Prostate gland (tissue), 2 donors: ENCODE measurements at regions not wholly inside any gene's neighbourhood (a gene's known extent, or its start where the extent isn't known, plus 50 kb on each side); places are given as distances from the start of the nearest gene placed in this dataset.

Source experiments
- DNase-seq: peaks from one replicate; pipeline ENCODE4 v3.0.0-alpha.2; 2019; ENCODE audit warnings: low spot score
- H3K27ac ChIP-seq, 2 donors: fragments of 200-600 bp; sonication (generic); 2 replicates each; pipeline ENCODE4 v1.5.1; 2017 to 2019
- H3K27me3 ChIP-seq: fragments of 200-600 bp; sonication (generic); replicated peaks from 2 replicates; pipeline ENCODE4 v1.5.1; 2019; ENCODE audit not compliant: insufficient read depth
- H3K36me3 ChIP-seq, 2 donors: fragments of 200-600 bp; sonication (generic); 1 replicate in 1 of 2; 2 replicates in 1 of 2; pipeline versions ENCODE4 v1.5.1 to v1.8.1; 2017 to 2019
- H3K4me1 ChIP-seq: fragments of 200-600 bp; sonication (generic); replicated peaks from 2 replicates; pipeline ENCODE4 v1.5.1; 2019
- H3K4me3 ChIP-seq, 2 donors: fragments of 200-600 bp; sonication (generic); 2 replicates each; pipeline ENCODE4 v1.5.1; 2017 to 2019
- H3K9me3 ChIP-seq: fragments of 200-600 bp; sonication (generic); 2 replicates; pipeline ENCODE4 v1.5.1; 2017
- CTCF ChIP-seq, 4 experiments: fragments of 200-600 bp in 2 of 4; fragments of 450-650 bp in 2 of 4; sonication (generic) in 2 of 4; IDR thresholded peaks; 1 replicate in 3 of 4; 2 replicates in 1 of 4; pipeline ENCODE4 v1.5.1; 2016 to 2019; ENCODE audit warnings: antibody characterized with exemption in 4 of 4, mild to moderate bottlenecking in 2 of 4, moderate library complexity in 2 of 4
- POLR2A ChIP-seq: fragments of 450-650 bp; IDR thresholded peaks from one replicate; pipeline ENCODE4 v1.6.1; 2016; ENCODE audit warnings: antibody characterized with exemption, mild to moderate bottlenecking
- POLR2AphosphoS5 ChIP-seq: sonication (generic); formaldehyde crosslinking; IDR thresholded peaks from one replicate; pipeline ENCODE4 v1.6.1; 2017; ENCODE audit warnings: antibody characterized with exemption
- WGBS: methylation state at CpG from one replicate; pipeline ENCODE4 v1.1.5; 2018; 5-methylcytosine and 5-hydroxymethylcytosine counted together
- intact Hi-C: fragments of 100-400 bp; cut with DNase I; formaldehyde crosslinking; loops from one replicate; pipeline ENCODE4 v1.14.2; 2022

GRCh38 chr18:77702686-77703085 is 453.0 kb downstream of the GALR1 start:
- intact Hi-C loops = no loop called here
- peak; percentile 6 for DNase-seq

GRCh38 chr18:77705301-77705700 is 455.7 kb downstream of the GALR1 start:
- DNase-seq = no peak
- no peak for TF ChIP-seq POLR2AphosphoS5
- TF ChIP-seq CTCF (IDR thresholded peaks at IDR 0.05) = no peak
- no peak for TF ChIP-seq POLR2A
- intact Hi-C loops = no loop called here
- Histone ChIP-seq H3K4me3 (no peak overlapping the region), H3K4me1 (no peaks in the 10 kb centered on the region), H3K27me3 (no peaks in the 10 kb centered on the region), H3K27ac (no peak overlapping the region), H3K9me3 (no peaks in the 10 kb centered on the region), H3K36me3 (no peaks in the 10 kb centered on the region)
- WGBS = 66% methylated on average over 2 of the region's 2 CpGs

More at GRCh38 chr18:77702686-77703085, 453.0 kb downstream of the GALR1 start:
- H3K9me3 ChIP-seq = no peaks in the 10 kb centered on the region
- no peaks in the 10 kb centered on the region for H3K27me3 ChIP-seq
- no peaks in the 10 kb centered on the region for H3K36me3 ChIP-seq
- 9% methylated on average over 4 of the region's 4 CpGs for WGBS
- H3K4me3 ChIP-seq = no peak overlapping the region
- TF ChIP-seq POLR2A (no peak), POLR2AphosphoS5 (no peak), CTCF (IDR thresholded peaks at IDR 0.05) (peak in 2 of 4 experiments; percentile 30 to 46)
- no peaks in the 10 kb centered on the region for H3K4me1 ChIP-seq
- H3K27ac ChIP-seq = no peak overlapping the region

- 65% methylated on average over 4 of the region's 4 CpGs for WGBS
- no peaks in the 10 kb centered on the region for H3K36me3 ChIP-seq
- no peak for DNase-seq
- TF ChIP-seq POLR2A (no peak), POLR2AphosphoS5 (no peak), CTCF (IDR thresholded peaks at IDR 0.05) (no peak)
- no peak overlapping the region for H3K27ac ChIP-seq
- intact Hi-C loops = no loop called here
- H3K27me3 ChIP-seq = no peaks in the 10 kb centered on the region
- H3K4me1 ChIP-seq = no peaks in the 10 kb centered on the region
- no peak overlapping the region for H3K4me3 ChIP-seq
- no peaks in the 10 kb centered on the region for H3K9me3 ChIP-seq
These were observed 459.3 kb downstream of the GALR1 start for GRCh38 chr18:77708826-77709506.

GRCh38 chr18:77711096-77711495 is 461.4 kb downstream of the GALR1 start:
- Histone ChIP-seq H3K9me3 (no peaks in the 10 kb centered on the region), H3K27ac (no peak overlapping the region), H3K36me3 (no peaks in the 10 kb centered on the region), H3K27me3 (no peaks in the 10 kb centered on the region), H3K4me3 (no peak overlapping the region), H3K4me1 (no peaks in the 10 kb centered on the region)
- no peak for DNase-seq
- TF ChIP-seq POLR2AphosphoS5 (no peak), POLR2A (no peak), CTCF (IDR thresholded peaks at IDR 0.05) (no peak)
- WGBS = 25% methylated on average over 3 of the region's 3 CpGs
- intact Hi-C loops = no loop called here

- Histone ChIP-seq H3K4me3 (no peak overlapping the region), H3K36me3 (no peaks in the 10 kb centered on the region), H3K27me3 (no peaks in the 10 kb centered on the region), H3K4me1 (no peaks in the 10 kb centered on the region), H3K27ac (no peak overlapping the region), H3K9me3 (no peaks in the 10 kb centered on the region)
- TF ChIP-seq POLR2A (no peak), POLR2AphosphoS5 (no peak), CTCF (IDR thresholded peaks at IDR 0.05) (no peak)
- no peak for DNase-seq
- WGBS = 30% methylated on average over 8 of the region's 8 CpGs
- intact Hi-C loops = no loop called here
These were observed 465.1 kb downstream of the GALR1 start for GRCh38 chr18:77714716-77715115.
